SIG-M5 treated with dmso at 0.1 percent for 504 hours (cell line): ENCODE measurements at regions not wholly inside any gene's neighbourhood (a gene's known extent, or its start where the extent isn't known, plus 50 kb on each side); places are given as distances from the start of the nearest gene placed in this dataset.
A peak's percentile ranks its signal among the peaks of the same experiment; 100 is the strongest.
"Not testable (repeated sequence)": the region's sequence is repeated elsewhere in the genome, so short reads cannot be mapped to it uniquely, and the experiment has no call there.

Source experiments
- DNase-seq: peaks from one replicate; lab custom pipeline; 2025; ENCODE audit not compliant: unreplicated experiment; lab: John Stamatoyannopoulos, UW

GRCh38 chr12:46087916-46088439 lies 97.6 kb upstream of the SCAF11 start:
- DNase-seq, result no peak

GRCh38 chr12:46084666-46085631 lies 94.6 kb upstream of the SCAF11 start:
- no peak for DNase-seq

DNA sequence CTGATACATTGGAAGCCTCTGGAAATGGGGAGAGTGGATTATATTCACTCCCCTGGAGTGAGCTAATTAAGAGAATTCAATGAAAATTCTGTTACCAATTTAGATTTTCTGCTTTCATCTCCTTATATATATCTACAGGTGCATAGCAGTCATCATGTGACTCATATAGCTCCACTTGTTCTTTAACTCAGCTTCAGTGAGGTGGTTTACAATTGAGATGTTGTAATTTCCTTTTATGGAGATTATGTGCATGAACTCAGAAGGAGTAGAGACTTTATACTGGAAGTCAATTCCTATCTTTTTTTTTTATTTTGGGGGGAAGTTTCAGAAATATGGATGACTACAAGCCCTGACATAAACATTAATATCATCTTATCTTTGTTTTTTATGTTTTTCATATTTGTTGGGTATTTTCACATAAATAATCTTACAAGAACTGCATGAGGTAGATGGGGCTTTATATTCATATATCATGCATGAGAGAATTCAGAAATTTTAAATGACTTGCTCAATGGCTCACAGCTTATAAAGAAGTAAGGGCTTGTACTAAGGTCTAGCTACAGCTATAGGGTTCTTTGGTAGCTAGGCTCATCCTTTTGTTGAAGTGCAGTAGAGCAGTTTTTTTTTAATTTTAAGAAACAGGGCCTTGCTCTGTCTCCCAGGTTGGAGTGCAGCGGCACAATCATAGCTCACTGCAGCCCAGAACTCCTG lies 92.3 kb upstream of the SCAF11 start:
- DNase-seq, result no peak

DNA sequence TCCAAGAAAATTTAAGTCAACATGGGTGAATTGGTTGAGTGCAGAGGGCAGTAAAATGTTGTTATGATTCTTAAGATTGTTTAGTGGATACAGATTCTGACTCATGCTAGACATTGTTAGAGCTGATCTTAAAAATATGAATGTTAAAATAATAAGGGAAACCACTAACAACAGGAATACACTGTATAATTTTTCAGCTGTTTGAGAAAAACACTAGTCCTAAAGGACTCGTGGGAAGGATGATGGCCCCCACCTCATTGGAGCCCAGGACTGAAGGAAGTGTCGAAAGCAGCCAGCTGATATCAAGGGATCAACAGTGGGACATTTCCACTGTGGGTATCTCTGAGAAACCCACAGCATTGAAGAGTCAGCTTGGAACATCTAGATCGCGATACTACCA lies 82.9 kb upstream of the SCAF11 start:
- DNase-seq, result no peak

DNA sequence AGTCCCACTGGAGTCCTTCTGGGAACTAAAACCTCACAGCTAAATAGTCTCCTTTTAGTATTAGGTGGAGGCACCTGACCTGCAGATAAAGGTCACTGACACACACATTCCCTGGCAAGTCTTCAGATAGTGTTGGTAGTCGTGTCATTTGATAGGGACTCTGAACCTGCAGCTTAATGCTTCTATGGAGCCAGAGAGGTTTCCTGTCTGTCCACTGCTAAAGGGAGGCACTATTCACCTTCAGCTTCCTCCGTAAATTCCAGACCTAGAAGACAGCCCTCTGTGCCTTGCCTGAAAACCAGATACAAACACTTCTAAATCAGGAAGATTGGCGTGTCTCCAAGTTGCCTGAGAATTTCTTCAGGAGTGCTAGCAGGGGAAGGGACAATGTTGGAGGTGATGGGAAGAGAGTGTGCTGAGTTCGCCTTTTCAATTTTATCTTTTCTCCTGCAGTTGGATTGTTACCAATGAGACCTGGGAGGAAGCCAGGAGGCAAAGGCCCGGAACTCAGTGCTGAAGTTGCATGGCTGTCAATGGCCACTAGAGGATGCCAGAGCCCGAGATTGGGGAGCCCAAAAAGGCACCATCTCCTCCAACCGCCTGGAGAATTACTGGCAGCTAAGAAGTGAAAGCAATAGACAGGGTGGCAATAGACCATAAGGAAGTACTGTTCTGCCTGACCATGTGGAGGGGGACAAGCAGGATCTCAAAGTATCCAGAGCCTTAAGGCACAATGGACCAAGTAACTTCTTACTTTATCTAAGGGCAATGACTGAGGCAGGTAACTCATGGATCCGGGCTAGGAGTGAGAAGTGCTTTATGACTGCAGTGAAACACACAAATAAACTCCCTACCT lies 81.6 kb upstream of the SCAF11 start:
- peak; percentile 82 for DNase-seq

DNA sequence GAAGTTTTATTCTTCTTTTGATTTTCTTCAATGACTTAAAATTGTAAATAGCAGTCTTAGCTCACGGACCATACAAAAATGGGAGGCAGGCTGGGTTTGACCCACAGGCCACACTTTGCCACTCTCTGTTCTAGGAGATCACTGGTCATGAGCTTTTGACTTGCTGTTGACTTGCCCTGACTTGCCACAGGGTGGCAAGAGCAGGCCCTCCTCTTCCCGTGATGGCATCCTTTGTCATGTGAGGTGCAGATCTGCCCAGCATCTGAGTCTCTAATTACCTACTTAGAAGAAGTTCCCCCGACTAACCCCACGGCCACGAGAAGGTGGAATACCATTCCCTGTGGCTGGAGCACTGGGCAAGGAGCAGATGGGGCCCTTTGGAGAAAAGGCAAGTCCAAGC lies 81.0 kb upstream of the SCAF11 start:
- no peak for DNase-seq

DNA sequence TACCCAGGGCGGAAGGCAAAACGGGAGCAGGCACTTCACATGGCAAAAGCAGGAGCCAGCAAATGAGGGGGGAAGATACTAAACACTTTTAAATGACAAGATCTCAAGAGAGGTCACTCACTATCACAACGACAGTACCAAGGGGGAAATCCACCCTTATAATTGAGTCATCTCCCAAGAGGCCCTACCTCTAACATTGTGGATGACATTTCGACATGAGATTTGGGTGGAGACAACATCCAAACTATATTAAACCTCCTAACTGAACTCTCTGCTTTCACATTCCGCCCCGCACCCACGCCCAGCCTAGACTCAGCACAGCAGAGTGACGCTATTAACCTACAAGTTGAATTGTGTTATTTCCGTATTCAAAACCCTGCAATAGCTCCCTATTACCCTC lies 76.7 kb upstream of the SCAF11 start:
- no peak for DNase-seq

DNA sequence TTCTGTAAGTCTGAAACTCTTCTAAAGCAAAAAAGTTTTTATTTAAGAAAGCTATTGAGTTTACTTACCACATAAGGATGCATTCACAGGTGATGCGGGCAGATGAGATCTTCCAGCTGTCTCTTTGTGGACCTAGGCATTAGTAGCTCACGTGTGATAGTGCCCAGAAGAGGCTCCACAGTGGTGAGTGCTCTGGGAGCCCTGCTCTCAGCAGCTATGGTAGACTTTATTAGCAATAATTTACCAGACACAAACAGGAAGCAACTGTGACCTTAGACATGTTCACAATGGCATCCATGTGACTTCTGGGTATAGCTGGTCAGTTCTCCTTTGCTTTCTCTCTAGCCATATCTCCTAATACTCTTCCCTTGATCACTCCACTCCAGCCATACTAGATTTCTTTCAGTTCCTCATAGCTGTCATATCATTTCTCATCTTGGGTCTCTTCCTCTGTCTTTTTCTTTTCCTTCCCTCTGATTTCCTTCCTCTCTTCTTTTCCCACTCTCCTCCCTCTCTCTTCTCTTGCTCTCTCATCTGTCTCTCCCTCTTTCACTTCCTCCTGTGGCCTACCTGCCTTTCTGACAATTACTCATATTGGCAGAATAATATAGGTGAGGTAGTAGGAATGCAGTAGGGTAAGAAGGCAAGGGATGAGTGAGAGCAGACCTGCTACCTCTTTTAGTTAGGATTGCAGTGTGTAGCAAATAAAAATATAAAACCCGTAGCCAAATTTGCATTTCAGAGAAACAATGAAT lies 75.2 kb upstream of the SCAF11 start:
- DNase-seq, result no peak

GRCh38 chr12:46064548-46064947 lies 74.2 kb upstream of the SCAF11 start:
- no peak for DNase-seq

DNA sequence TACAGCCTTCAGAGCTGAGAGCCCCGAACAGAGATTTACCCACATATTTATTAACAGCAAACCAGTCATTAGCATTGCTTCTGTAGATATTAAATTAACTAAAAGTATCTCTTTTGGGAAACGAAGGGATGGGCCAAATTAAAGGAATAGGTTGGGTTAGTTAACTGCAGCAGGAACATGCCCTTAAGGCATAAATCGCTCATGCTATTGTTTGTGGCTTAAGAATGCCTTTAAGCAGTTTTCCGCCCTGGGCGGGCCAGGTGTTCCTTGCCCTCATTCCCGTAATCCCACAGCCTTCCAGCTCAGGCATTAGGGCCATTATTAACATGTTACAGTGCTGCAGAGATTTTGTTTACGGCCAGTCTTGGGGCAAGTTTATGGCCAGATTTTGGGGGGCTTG lies 68.3 kb upstream of the SCAF11 start:
- DNase-seq, result not testable (repeated sequence)

GRCh38 chr12:46050805-46051204 lies 60.4 kb upstream of the SCAF11 start:
- no peak for DNase-seq

DNA sequence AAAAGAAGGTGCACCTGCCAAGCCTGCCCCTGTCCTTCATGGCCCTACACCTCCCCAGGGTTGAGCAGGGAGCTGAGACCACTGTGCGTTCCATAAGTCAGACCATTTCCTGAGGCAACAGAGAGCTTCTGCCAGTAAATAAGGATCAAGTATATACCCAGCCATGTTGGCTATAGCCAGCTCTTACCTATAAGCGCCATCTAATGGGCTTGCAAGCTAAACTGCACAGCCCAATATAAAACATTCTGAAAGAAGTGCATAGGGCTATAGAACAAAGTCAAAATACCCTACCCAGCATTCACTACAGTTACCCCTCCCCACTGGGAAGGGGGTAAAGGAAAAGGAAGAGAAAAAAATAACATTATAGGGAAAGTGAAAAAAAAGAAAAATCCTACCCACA lies 59.3 kb upstream of the SCAF11 start:
- no peak for DNase-seq

DNA sequence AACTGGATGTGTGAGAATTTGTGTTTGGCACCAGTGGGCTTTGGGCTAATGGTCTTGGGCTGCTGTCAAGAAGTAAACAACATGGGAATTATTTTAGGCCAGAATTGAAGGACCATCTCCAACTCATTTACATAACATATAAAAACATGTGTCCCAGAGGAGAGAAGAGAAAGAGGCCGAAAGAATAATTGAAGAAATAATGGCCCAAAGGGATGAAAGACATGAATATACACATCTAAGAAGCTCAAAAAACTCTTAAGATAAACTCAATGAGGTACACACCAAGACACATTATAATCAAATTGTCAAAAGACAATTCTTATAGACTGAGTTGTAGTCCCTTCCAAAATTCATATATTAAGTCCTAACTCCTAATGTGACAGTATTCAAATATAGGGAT lies 56.1 kb upstream of the SCAF11 start:
- DNase-seq, result no peak

- DNase-seq, result no peak
Measured at GRCh38 chr12:46043972-46044520, 53.7 kb upstream of the SCAF11 start.
